HG03103 (cell line): ENCODE measurements at regions not wholly inside any gene's neighbourhood (a gene's known extent, or its start where the extent isn't known, plus 50 kb on each side); places are given as distances from the start of the nearest gene placed in this dataset.

ENCODE experiments used
- ATAC-seq: cut with Tn5 transposase; IDR thresholded peaks from one replicate; pipeline ENCODE4 v1.9.1; 2021; ENCODE audit warnings: low read depth; ENCODE audit not compliant: unreplicated experiment

DNA sequence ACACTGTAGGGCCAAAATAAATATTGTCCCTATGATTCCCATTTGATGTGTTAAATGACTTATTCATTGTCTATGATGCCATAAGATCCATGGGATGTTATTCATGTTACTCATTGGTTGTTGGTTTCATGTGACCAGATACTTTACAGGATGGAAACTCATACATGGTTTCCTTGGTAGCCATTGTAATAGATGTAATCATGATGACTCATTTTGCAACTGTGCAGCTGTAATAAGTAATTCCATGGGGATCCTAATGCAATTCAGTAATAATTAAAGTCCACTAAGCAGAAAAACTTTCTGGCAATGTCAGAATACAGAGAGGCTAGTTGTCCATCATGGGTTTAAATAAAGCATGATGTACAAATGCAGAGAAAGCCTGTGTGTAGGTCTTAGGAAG is 389.7 kb upstream of the NR3C2 start:
- ATAC-seq: no peak

DNA sequence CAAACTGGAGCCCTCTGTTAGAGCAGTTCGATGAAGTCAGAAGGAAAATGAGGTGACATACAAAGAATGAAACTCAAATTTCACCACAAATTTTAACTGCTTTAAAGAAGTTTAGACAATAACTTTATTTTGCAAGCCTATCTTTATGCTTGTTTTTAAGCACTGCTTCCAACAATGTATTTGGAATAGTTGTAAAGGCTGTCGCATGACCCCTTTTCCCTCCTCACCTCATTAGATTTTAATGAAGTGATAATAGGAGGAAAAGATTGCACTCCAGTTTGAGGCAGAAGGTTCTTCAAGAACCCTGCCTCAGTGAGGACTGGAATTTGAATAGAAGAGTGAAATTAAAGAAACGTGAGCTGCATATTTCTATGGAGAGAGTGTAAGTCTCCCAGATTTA is 386.1 kb upstream of the NR3C2 start:
- ATAC-seq: no peak

DNA sequence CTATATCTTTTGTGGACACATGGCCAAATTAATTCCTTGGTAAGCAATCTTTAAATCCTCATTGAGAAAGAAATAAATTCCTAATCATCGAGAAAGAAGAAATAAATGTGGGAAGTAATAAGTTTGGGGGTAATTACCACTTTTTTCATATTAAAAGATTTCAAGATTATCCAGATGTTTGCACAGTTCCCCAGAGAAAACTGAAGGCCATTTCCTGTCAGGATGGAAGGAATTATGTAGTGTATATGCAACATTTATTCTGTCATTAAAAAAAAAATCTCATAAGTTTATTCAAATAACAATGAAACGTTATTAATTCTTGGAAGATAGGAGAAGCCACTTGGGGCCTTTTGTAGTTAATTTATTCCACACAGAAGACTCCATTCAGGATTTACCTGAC is 385.6 kb upstream of the NR3C2 start:
- ATAC-seq: no peak

DNA sequence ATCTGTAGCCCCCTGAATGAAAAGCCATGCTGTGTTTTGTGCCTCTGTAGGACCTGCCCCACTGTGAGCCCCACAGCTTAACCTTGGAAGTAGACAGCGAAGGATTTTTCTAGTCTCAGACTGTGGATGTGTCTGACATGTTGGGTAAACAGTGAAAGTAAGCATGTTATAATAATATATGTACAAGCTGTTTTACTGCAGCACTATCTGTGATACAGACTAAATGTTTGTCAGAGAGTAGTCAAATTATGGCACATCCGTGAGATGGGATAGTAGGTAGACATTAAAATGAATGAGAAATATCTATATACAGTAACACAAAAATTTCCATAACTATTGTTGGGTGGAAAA is 381.2 kb upstream of the NR3C2 start:
- no peak for ATAC-seq

DNA sequence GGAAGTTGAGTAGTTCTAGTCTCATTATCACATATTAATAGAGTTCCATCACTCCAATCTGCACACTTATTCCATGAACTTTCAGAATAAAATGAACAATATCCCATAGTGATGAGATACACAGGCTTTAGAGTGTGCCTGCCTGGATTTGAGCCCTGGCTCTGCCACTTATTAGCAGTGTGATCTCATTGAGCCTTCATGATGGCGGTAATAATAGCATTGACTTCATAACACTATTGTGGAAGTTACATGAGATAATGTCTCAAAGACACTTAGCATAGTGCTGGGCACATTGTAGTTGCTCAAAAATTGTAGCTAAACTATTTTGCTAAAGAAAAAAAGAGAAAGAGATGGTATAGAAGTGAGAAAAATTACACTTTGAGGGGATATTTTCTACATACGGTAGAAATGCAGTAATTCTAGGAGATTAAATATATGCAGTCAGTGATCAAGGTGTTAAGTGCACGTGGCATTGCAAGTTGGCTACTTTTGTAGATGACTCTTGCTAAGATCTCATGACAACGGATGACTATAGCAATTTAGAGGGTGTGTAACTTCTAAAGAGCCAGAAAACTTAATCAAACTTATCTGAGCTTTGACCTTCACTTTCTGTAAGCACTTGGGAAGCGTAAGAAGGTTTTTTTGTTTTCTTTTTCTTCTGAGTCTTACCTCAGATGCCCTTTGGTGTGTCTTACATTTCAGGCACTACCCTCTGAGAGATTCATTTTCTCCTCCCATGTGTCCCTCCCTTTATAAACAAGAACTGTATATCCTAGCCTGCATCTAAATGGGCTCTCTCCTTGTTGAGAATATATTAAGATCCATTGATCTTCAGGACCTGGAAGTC is 380.6 kb upstream of the NR3C2 start:
- no peak for ATAC-seq

DNA sequence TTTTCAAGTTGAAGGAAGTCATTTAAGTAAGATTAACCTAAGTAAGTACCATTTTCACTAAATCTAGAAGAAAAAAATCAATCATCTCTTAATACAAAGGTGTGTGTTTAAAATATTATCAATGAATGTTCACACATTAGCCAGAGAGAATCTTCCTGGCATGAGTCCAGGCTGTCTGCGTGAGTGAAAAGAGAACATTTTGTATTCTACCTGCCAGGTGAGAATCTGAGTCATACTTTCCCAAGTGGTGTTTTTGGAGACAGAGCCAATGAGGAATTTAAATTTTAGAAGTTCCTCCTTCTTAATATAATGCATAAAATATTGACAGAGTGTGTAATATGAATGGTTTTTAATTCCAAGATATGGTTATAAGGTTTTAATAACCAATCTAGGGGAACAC is 371.8 kb upstream of the NR3C2 start:
- ATAC-seq: no peak

DNA sequence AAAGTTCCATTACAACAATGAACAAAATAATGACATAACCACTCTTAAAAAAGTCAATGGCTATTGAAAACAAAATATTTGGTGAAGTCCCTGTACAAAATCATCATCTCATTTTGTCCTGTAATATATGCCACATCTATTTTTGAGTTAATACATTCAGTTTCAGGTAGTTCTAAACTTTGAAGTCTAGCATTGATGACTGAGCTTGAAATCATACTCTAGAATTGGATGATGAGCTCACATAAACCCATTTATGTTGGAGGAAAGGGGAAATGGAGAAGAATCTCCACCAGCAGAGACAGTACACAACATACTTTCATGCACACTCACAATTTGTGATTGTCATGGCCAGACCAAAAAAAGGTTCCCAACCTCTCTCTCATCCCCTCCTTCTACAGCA is 371.1 kb upstream of the NR3C2 start:
- ATAC-seq: no peak

DNA sequence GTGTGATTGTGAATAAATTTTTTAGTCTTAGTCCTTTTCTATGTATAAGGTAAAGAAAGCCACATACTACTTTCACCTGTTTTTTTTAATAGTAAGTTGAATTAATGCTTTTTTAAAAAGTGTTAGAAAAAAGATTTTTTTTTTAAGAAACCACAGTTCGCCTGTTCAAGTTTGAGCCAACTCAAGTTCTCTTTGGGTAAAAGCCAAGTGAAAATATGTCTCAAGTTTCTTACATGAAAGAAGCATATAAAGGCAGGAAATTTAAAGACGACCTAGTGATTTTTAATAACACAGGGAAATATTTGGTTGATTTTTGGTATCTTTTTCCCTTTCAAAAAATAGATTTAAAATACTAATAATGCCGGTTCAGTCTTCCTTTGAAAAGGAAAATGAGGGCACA is 369.9 kb upstream of the NR3C2 start:
- no peak for ATAC-seq

DNA sequence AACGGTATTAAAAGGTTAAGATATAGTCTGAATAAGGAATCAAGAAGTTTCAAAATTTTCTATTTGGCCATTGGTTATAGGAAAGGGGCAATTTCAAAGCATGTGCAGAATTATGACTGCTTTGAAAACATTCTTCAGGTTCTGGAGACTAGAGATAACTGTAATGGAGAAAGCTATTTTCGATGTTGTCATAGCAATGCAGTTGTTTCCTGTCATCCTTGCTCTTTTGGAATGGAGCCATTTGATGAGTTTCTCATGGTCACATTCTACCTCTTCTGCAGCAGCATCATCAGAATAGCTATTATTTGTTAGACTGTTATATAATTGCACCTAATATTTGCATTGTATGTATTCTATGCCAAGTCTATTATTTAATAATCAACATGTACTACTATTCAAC is 368.2 kb upstream of the NR3C2 start:
- no peak for ATAC-seq

DNA sequence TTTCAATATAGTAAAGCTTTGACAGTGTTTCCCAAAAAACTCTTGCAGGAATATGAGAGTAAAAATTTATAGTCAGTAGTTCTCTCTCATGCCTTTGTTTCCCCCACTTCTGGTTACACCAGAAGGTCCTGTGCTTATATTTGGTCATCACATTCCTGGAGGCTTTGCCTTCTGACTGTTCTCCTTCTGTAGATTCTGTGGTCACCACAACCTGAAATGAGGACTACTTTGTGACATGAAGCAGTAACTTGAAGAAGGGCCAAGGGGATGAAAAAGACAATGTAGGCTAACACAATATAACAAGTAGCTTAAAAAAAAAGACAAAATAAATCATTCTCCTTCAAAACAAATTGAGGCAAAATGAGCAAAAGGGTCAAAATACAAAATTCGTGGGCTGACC is 366.2 kb upstream of the NR3C2 start:
- no peak for ATAC-seq

DNA sequence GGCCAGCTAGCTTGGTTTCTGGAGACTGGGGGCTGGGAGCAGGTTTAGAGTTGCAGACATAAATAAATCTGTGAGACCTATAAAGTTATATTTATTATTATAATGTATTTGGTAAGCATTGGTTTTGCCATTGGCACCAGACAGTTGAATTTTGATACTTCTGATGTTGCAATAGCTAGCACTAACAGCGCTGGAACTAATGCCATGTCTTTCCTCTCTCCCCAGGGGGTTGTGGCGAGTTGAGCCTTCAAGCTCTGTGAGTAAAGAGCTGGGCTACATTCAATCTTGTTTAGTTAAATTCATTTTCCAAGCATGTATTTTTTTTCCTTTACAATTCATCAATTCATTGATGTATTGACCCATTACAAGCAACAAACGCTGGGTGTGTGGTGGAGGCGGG is 358.7 kb upstream of the NR3C2 start:
- ATAC-seq: no peak

DNA sequence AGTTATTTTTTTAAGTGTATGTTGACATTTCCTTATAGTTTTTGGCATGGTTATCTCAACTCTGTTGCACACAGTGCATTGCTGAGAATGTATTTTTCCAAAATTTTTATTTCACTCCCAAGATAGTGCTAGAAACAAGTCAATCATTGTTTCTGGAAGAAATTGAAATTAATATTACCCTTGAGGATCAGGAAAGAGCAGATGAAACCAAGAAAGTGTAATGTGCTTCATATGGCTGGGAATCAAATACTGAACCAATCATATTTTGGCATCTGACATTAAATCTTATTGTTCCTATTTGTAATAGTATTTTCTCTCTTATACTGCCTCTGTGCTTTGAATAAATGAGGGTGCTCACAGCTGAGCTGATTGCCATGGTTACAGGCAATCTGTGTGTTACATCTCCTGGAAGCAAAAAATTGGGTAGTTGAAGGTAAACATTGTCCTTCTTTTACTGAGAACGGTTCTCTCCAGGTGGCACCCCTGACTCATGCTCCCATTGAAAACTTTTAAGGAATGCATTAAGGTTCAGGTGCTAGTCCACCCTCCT is 358.2 kb upstream of the NR3C2 start:
- no peak for ATAC-seq

DNA sequence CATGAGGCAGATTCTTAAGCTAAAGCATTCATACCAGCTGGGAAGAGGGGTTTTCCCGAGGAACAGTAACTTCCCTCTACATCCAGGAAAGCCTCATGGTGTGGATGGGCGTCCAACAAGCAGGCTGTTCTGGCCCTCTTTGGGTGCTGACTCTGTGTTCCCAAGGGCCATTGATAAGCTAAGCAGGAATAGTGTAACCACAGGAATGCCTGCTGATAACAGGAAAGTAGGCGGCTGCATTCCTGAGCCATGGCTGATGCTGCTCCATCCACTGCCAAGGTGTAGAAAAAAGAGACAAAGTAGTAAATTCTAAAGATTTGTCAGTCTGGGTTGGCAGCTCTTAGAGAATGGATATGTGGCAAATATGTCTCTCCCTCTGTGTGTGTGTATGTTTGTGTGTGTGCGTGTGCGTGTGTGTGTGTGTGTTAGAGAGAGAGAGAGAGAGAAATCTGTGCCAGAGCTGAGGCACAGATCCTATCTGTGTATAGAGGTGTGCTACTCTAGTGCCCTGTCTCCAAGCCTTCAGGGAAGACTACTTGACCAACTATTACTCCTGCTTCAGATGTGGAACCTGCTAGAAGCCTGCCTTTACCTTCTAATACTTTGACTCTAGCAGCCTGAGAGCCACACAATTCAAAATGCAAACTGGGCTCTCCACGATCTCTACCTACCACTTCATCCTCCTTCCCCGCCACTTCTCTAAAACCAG is 353.1 kb upstream of the NR3C2 start:
- no peak for ATAC-seq

DNA sequence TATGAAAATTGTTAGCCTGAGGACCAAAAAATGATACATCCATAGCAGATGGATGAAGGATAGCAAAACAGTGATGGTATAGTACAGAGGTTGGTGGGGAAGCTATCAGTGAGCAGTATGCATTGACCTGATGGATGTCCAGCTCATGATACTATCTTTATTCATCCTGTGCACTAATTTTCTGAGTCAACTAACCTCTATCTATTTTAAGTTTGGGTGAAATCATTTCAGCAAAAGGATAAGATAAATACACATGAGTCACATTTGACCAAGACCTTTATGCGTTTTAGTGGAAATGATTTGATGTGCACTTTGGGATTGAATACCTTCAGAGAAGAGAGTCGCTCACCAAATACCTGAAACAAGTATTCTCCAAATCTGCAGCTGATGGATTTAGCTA is 351.0 kb upstream of the NR3C2 start:
- no peak for ATAC-seq

DNA sequence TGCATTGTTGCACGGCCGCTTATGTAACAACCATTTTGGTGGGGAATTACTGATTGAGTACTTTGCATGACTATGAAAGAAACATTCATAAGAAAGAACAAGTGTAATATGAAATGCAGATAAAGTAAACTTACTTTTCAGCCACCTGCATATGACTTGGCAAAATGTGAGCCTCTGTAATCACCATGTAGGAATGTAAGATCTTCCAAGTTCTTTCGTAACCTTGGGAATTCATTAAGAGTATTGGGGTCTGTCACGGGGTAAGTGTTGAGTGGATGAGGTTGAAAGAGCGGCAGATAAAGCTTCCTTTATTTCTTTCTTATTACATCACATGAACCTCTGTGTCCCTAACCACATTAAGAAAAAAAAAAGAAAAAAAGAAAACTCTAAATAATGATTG is 348.5 kb upstream of the NR3C2 start:
- no peak for ATAC-seq

DNA sequence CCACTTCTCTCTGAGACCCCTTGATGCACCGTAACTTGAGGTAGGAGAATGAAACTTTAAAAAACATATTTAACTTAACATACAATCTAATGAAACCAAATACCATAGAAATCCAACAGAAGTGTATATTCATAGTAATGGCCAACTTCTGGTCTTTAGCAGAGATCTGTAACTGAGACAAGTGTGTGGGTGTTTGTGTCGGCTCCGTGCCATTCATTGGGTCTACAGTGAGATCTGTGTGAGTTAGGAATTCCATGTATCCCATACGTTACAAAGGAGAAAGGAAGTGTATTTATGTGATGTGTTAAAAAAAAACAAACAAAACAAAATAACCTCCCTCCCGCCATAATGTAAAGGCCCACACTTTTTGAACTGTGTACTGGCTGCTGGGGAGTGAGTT is 348.0 kb upstream of the NR3C2 start:
- ATAC-seq: no peak

DNA sequence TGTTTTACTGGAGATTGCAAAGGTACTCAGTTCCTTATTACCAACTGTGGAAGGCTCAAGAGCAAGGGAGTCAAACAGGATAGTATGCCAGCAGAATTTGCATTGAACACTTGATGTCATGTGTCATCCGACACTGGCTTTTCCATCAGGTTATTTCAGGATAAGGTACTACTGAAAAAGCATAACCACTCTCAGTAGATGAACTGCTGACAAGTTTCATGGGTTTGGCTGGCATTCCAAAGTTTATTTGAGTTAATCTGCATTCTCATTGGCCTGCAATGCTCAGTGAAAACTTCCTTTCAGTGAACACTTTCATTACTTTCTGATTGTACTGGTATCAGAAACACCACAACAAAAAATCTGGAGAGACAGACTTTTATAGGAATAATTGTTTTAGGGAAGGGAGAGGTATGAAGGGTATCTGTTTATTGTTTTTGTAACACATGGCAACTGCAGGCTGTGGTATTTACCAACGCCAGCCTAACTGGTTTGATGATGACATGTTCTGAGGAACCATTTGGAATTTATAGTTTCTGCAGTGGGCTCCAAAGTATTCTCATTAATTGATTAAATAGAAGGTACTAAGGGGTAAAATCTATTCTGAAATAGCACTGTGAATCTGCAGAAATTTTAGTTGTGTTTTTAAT is 345.7 kb upstream of the NR3C2 start:
- no peak for ATAC-seq

DNA sequence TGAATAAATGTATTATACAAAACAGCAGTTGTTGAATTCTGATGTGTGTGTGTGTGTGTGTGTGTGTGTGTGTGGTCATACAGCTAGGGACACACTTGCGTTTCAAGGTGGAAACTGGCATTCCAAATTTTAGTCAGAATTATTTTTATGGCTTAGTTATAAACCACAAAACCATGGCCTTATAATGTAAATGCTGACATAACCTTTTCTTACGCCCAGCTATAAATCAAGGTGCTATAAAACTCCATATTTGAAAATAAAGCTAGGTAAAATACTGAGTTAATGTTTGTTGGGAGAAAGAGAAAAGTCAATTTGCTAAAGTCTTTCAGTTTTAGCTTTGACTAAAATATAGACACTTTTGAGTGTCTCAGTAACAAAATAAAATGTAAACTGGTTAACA is 345.1 kb upstream of the NR3C2 start:
- no peak for ATAC-seq

DNA sequence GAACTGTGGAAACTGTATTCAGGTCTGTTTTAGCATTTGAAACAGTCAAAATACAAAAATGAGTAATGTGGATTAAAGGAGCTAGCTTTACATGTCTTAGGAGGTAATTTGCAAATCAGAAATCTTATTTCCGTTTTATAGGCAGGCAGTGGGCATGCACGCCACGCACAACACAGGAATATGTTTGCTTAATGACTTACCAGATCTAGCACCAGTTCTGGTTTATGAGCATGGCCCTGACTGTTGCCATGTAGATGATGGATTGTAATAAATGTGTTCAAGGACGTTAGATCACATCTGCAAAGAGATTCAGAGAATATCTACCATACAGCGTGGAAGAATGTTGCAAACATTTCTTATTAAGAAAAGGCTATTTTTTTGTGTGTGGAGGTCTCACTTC is 344.5 kb upstream of the NR3C2 start:
- ATAC-seq: no peak

DNA sequence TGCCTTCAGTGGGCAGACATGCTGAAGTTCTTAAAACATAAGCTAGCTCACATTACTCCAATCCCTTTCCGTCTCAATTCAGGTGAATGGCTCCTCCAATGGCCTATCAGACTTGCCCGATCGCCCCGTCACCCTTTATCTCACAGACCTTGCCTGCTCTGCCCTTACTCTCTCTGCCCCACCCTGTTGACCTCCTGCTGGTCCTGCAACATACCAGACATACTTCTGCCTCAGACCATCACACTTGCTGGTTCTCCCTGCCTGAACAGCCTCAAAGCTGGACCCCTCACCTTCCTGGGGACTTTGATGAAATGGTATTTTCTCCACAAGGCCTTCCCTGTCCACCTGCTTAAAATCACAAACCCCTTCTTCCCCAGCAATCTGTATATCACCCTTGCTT is 340.1 kb upstream of the NR3C2 start:
- no peak for ATAC-seq

DNA sequence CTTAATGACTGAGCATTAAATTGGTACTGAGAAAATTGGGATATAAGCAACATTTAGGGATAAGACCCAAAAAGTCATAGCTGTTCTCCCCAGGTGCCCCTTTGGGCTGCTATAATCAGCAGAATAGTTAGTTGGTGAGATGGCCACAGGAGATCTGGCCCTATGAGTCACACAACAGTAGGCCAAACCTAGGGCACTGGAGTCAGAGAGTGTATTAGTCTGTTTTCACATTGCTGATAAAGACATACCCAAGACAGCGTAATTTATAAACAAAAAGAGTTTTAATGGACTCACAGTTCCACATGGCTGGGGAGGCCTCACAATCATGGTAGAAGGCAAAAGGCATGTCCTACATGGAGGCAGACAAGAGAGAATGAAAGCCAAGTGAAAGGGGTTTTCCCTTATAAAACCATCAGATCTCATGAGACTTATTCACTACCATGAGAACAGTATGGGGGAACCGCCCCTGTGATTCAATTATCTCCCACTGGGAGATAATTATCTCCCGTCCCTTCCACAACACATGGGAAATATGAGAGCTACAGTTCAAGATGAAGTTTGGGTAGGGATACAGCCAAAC is 338.3 kb upstream of the NR3C2 start:
- ATAC-seq: no peak
